GM23248 (cell line): ENCODE measurements at regions not wholly inside any gene's neighbourhood (a gene's known extent, or its start where the extent isn't known, plus 50 kb on each side); places are given as distances from the start of the nearest gene placed in this dataset.

Source experiments
- DNase-seq: peaks from one replicate; pipeline ENCODE4 v3.0.0-alpha.2; 2015
- H2AFZ ChIP-seq: fragments of 200-600 bp; sonication (generic); 2 replicates; pipeline ENCODE4 v1.6.1; 2016; ENCODE audit warnings: antibody characterized with exemption
- H3F3A ChIP-seq: fragments of 200-600 bp; sonication (generic); 2 replicates; pipeline ENCODE4 v1.6.1; 2016; ENCODE audit warnings: mild to moderate bottlenecking, antibody characterized with exemption, mixed run types; ENCODE audit not compliant: insufficient read depth
- H3K27ac ChIP-seq: fragments of 200-600 bp; sonication (generic); 2 replicates; pipeline ENCODE4 v1.5.1; 2016; ENCODE audit warnings: mild to moderate bottlenecking
- H3K27me3 ChIP-seq: fragments of 200-600 bp; sonication (generic); replicated peaks from 2 replicates; pipeline ENCODE4 v1.6.1; 2016; ENCODE audit warnings: mild to moderate bottlenecking; ENCODE audit not compliant: insufficient read depth
- H3K36me3 ChIP-seq: fragments of 200-600 bp; sonication (generic); 2 replicates; pipeline ENCODE4 v1.6.1; 2016; ENCODE audit warnings: low read depth, mild to moderate bottlenecking
- H3K4me1 ChIP-seq: fragments of 200-600 bp; sonication (generic); 2 replicates; pipeline ENCODE4 v1.6.1; 2016; ENCODE audit warnings: mild to moderate bottlenecking; ENCODE audit not compliant: insufficient read depth
- H3K4me2 ChIP-seq: fragments of 200-600 bp; sonication (generic); one replicate; pipeline ENCODE4 v1.6.1; 2016; ENCODE audit warnings: mild to moderate bottlenecking; ENCODE audit not compliant: unreplicated experiment
- H3K4me3 ChIP-seq: fragments of 200-600 bp; sonication (generic); 2 replicates; pipeline ENCODE4 v1.5.1; 2016; ENCODE audit warnings: mild to moderate bottlenecking
- H3K79me2 ChIP-seq: fragments of 200-600 bp; sonication (generic); 2 replicates; pipeline ENCODE4 v1.6.1; 2016; ENCODE audit warnings: mild to moderate bottlenecking; ENCODE audit not compliant: insufficient read depth
- H3K9ac ChIP-seq: fragments of 200-600 bp; sonication (generic); 2 replicates; pipeline ENCODE4 v1.6.1; 2016; ENCODE audit warnings: mild to moderate bottlenecking
- H3K9me2 ChIP-seq: fragments of 200-600 bp; sonication (generic); 2 replicates; pipeline ENCODE4 v1.6.1; 2016; ENCODE audit warnings: mixed run types, mild to moderate bottlenecking, moderate library complexity; ENCODE audit not compliant: insufficient read depth
- H3K9me3 ChIP-seq: fragments of 200-600 bp; sonication (generic); one replicate; pipeline ENCODE4 v1.6.1; 2017; ENCODE audit warnings: low read depth
- H4K20me1 ChIP-seq: fragments of 200-600 bp; sonication (generic); 2 replicates; pipeline ENCODE4 v1.6.0; 2016; ENCODE audit not compliant: insufficient read depth
- EZH2 ChIP-seq: fragments of 200-600 bp; sonication (generic); IDR thresholded peaks from 2 replicates; pipeline ENCODE4 v1.6.1; 2018; ENCODE audit warnings: antibody characterized with exemption, mild to moderate bottlenecking; ENCODE audit not compliant: insufficient read depth, poor library complexity, severe bottlenecking
- EZH2phosphoT487 ChIP-seq: fragments of 200-600 bp; sonication (generic); IDR thresholded peaks from 2 replicates; pipeline ENCODE4 v1.6.1; 2018; ENCODE audit warnings: antibody characterized with exemption, moderate library complexity, mild to moderate bottlenecking, low read depth; ENCODE audit not compliant: insufficient read depth
- WGBS, 2 experiments: methylation state at CpG; one replicate each; pipeline ENCODE4 v1.1.6; 2015 to 2017; ENCODE audit warnings: low lambda C conversion rate in 2 of 2, low coverage in 1 of 2; ENCODE audit errors: missing lambda C conversion rate in 2 of 2; 5-methylcytosine and 5-hydroxymethylcytosine counted together
- in situ Hi-C: fragments of 300-500 bp; cut with MboI; formaldehyde crosslinking; loops from 2 replicates; pipeline ENCODE4 v1.15.0; 2020

- Histone ChIP-seq H3K79me2 (no peaks in the 10 kb centered on the region), H3K9me2 (no peaks in the 10 kb centered on the region), H3K4me2 (no peak overlapping the region), H3K27me3 (no peaks in the 10 kb centered on the region), H3K9me3 (no peaks in the 10 kb centered on the region), H3K4me3 (no peak overlapping the region), H3K27ac (no peak overlapping the region), H2AFZ (no peak overlapping the region), H3K36me3 (no peaks in the 10 kb centered on the region), H4K20me1 (no peaks in the 10 kb centered on the region), H3K4me1 (no peaks in the 10 kb centered on the region), H3K9ac (no peak overlapping the region), H3F3A (no peaks in the 10 kb centered on the region)
- no peak for DNase-seq
- WGBS, 2 experiments = 35 to 36% methylated on average over 9 of the region's 9 CpGs
- in situ Hi-C loops = no loop called here
- no peak for TF ChIP-seq EZH2
These were observed 176.8 kb downstream of the MYCN start for GRCh38 chr2:16117021-16117700.

- Histone ChIP-seq H2AFZ (no peak overlapping the region), H3K4me1 (no peaks in the 10 kb centered on the region), H3K9ac (no peak overlapping the region), H3K27me3 (no peaks in the 10 kb centered on the region), H3K9me2 (no peaks in the 10 kb centered on the region), H3K9me3 (no peaks in the 10 kb centered on the region), H4K20me1 (no peaks in the 10 kb centered on the region), H3K27ac (no peak overlapping the region), H3F3A (no peaks in the 10 kb centered on the region), H3K4me2 (no peak overlapping the region), H3K4me3 (no peak overlapping the region), H3K36me3 (no peaks in the 10 kb centered on the region), H3K79me2 (no peaks in the 10 kb centered on the region)
- 19% methylated on average over 7 of the region's 7 CpGs for WGBS, 2 experiments
- DNase-seq = no peak
- in situ Hi-C loops = no loop called here
- no peak for TF ChIP-seq EZH2
- TF ChIP-seq EZH2phosphoT487 = no peak
These were observed 175.8 kb downstream of the MYCN start for GRCh38 chr2:16115881-16116830.

- H3K36me3 ChIP-seq = no peaks in the 10 kb centered on the region
- 38 to 39% methylated on average over 4 of the region's 4 CpGs for WGBS, 2 experiments
- H3K27me3 ChIP-seq = no peaks in the 10 kb centered on the region
- no peaks in the 10 kb centered on the region for H3K9me3 ChIP-seq
- no peaks in the 10 kb centered on the region for H3K79me2 ChIP-seq
- no peak overlapping the region for H2AFZ ChIP-seq
- no peak overlapping the region for H3K27ac ChIP-seq
- no peaks in the 10 kb centered on the region for H3K4me1 ChIP-seq
- in situ Hi-C loops = no loop called here
- no peak overlapping the region for H3K9ac ChIP-seq
- TF ChIP-seq EZH2phosphoT487 = no peak
- TF ChIP-seq EZH2 = no peak
- no peaks in the 10 kb centered on the region for H3K9me2 ChIP-seq
- H3F3A ChIP-seq = no peaks in the 10 kb centered on the region
- H4K20me1 ChIP-seq = no peaks in the 10 kb centered on the region
- no peak for DNase-seq
- H3K4me3 ChIP-seq = no peak overlapping the region
- H3K4me2 ChIP-seq = no peak overlapping the region
These were observed 174.9 kb downstream of the MYCN start for GRCh38 chr2:16115291-16115690.

- no peaks in the 10 kb centered on the region for H4K20me1 ChIP-seq
- TF ChIP-seq EZH2 (no peak), EZH2phosphoT487 (no peak)
- H3K27me3 ChIP-seq = no peaks in the 10 kb centered on the region
- no peaks in the 10 kb centered on the region for H3K9me3 ChIP-seq
- WGBS, 2 experiments = 31 to 33% methylated on average over 8 of the region's 8 CpGs
- H2AFZ ChIP-seq = no peak overlapping the region
- no peak overlapping the region for H3K27ac ChIP-seq
- no peaks in the 10 kb centered on the region for H3F3A ChIP-seq
- H3K4me2 ChIP-seq = no peak overlapping the region
- no peaks in the 10 kb centered on the region for H3K4me1 ChIP-seq
- H3K4me3 ChIP-seq = no peak overlapping the region
- in situ Hi-C loops = no loop called here
- H3K9me2 ChIP-seq = no peaks in the 10 kb centered on the region
- no peaks in the 10 kb centered on the region for H3K36me3 ChIP-seq
- DNase-seq = no peak
- no peak overlapping the region for H3K9ac ChIP-seq
- no peaks in the 10 kb centered on the region for H3K79me2 ChIP-seq
These were observed 174.5 kb downstream of the MYCN start for GRCh38 chr2:16114836-16115235.
